ENCODE measurements at regions not wholly inside any gene's neighbourhood (a gene's known extent, or its start where the extent isn't known, plus 50 kb on each side); places are given as distances from the start of the nearest gene placed in this dataset.

DNA sequence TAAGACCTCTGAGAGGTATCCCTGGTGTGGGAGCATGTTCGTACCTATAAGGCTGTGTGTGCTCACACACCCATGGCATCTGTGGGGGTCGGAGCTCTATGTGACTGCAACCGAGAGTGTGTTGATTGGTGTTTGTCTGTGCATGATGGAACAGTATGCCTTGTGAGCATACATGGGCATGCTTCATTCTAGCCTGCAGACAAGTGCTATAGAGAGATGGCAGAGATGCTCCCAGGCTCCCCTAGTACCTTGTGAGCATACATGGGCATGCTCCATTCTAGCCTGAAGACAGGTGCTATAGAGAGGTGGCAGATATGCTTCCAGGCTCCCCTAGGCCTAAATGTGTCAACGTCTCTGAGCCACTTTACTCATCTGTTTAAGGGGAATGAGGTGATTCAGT is 447.5 kb downstream of the INSC start:
- H3K27me3 ChIP-seq (ENCODE audit: insufficient read depth) = no peaks in the 10 kb centered on the region
- H3K4me2 ChIP-seq = no peak overlapping the region
- H3F3A ChIP-seq (replicated peaks; ENCODE audit: low read depth) = no peaks in the 10 kb centered on the region
- peaks cover 30% of the 10 kb centered on the region for H3K4me1 ChIP-seq (ENCODE audit: insufficient read depth)
- no peak overlapping the region for H3K4me3 ChIP-seq
- Mint-ChIP-seq H3K36me3 (ENCODE audit: low read depth) (peaks cover 24% of the 10 kb centered on the region), H3K27me3 (ENCODE audit: insufficient read depth, low read depth, poor library complexity) (no peaks in the 10 kb centered on the region), H3K4me3 (no peak overlapping the region), H3K27ac (no peak overlapping the region), H3K4me1 (peaks cover 39% of the 10 kb centered on the region), H3K9me3 (peaks cover 5% of the 10 kb centered on the region; the same call in 2 of the 3 replicates)
- no peak for ATAC-seq
- no peaks in the 10 kb centered on the region for H3K36me3 ChIP-seq (ENCODE audit: insufficient read depth)
- TF ChIP-seq EZH2 (IDR thresholded peaks at IDR 0.05; ENCODE audit: low read depth, unreplicated experiment) = no peak
- TF ChIP-seq ZNF114 (CRISPR knock-in tag; IDR thresholded peaks at IDR 0.05) = no peak
- TF ChIP-seq, protein P1, sequence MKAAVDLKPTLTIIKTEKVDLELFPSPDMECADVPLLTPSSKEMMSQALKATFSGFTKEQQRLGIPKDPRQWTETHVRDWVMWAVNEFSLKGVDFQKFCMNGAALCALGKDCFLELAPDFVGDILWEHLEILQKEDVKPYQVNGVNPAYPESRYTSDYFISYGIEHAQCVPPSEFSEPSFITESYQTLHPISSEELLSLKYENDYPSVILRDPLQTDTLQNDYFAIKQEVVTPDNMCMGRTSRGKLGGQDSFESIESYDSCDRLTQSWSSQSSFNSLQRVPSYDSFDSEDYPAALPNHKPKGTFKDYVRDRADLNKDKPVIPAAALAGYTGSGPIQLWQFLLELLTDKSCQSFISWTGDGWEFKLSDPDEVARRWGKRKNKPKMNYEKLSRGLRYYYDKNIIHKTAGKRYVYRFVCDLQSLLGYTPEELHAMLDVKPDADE (IDR thresholded peaks at IDR 0.05) = no peak
- TF ChIP-seq NANOG (IDR thresholded peaks at IDR 0.05; ENCODE audit: borderline replicate concordance) = no peak
- TF ChIP-seq POLR2AphosphoS5 (IDR thresholded peaks at IDR 0.05; ENCODE audit: low read depth) = no peak
- TF ChIP-seq, protein P2, sequence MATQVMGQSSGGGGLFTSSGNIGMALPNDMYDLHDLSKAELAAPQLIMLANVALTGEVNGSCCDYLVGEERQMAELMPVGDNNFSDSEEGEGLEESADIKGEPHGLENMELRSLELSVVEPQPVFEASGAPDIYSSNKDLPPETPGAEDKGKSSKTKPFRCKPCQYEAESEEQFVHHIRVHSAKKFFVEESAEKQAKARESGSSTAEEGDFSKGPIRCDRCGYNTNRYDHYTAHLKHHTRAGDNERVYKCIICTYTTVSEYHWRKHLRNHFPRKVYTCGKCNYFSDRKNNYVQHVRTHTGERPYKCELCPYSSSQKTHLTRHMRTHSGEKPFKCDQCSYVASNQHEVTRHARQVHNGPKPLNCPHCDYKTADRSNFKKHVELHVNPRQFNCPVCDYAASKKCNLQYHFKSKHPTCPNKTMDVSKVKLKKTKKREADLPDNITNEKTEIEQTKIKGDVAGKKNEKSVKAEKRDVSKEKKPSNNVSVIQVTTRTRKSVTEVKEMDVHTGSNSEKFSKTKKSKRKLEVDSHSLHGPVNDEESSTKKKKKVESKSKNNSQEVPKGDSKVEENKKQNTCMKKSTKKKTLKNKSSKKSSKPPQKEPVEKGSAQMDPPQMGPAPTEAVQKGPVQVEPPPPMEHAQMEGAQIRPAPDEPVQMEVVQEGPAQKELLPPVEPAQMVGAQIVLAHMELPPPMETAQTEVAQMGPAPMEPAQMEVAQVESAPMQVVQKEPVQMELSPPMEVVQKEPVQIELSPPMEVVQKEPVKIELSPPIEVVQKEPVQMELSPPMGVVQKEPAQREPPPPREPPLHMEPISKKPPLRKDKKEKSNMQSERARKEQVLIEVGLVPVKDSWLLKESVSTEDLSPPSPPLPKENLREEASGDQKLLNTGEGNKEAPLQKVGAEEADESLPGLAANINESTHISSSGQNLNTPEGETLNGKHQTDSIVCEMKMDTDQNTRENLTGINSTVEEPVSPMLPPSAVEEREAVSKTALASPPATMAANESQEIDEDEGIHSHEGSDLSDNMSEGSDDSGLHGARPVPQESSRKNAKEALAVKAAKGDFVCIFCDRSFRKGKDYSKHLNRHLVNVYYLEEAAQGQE (IDR thresholded peaks at IDR 0.05; ENCODE audit: unreplicated experiment) = no peak
- H3K79me2 ChIP-seq (replicated peaks; ENCODE audit: insufficient read depth) = no peaks in the 10 kb centered on the region
- H3K27ac ChIP-seq (ENCODE audit: low read depth) = no peak overlapping the region
- H3K9me2 ChIP-seq (ENCODE audit: insufficient read depth) = peaks cover 13% of the 10 kb centered on the region; the same call in 1 of the 2 replicates
- no peak overlapping the region for H2AFZ ChIP-seq
- no peaks in the 10 kb centered on the region for H4K20me1 ChIP-seq (replicated peaks; ENCODE audit: insufficient read depth)
- DNase-seq (ENCODE audit: low spot score) = no peak

DNA sequence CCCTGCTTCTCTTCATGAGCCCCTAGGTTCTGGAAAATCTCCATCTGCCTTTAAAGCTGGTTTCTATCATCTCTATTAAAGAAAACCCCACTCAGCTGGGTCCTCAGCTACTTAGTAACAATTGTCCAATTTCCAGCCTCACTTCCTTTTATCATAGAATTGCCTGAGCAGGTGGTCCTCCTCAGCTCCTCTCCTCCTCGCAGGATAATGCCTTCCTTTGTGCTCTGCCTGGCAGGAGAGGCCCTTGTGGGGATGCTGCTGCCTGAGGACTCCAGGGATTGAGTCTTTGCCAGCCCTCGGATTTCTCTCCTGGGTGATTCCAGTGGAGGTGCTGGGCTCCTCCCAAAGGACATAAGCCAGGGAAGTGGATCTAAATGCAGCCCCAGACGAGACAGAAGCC is 448.3 kb downstream of the INSC start:
- ATAC-seq (peak; percentile 75), DNase-seq (ENCODE audit: low spot score) (no peak)
- no peak overlapping the region for H2AFZ ChIP-seq
- TF ChIP-seq EZH2 (IDR thresholded peaks at IDR 0.05; ENCODE audit: low read depth, unreplicated experiment) (no peak), EZH2phosphoT487 (IDR thresholded peaks at IDR 0.05; ENCODE audit: unreplicated experiment) (no peak), JUNB (IDR thresholded peaks at IDR 0.05; ENCODE audit: unreplicated experiment) (no peak)
- TF ChIP-seq, protein P1 (IDR thresholded peaks at IDR 0.05) = no peak
- TF ChIP-seq, protein P3, sequence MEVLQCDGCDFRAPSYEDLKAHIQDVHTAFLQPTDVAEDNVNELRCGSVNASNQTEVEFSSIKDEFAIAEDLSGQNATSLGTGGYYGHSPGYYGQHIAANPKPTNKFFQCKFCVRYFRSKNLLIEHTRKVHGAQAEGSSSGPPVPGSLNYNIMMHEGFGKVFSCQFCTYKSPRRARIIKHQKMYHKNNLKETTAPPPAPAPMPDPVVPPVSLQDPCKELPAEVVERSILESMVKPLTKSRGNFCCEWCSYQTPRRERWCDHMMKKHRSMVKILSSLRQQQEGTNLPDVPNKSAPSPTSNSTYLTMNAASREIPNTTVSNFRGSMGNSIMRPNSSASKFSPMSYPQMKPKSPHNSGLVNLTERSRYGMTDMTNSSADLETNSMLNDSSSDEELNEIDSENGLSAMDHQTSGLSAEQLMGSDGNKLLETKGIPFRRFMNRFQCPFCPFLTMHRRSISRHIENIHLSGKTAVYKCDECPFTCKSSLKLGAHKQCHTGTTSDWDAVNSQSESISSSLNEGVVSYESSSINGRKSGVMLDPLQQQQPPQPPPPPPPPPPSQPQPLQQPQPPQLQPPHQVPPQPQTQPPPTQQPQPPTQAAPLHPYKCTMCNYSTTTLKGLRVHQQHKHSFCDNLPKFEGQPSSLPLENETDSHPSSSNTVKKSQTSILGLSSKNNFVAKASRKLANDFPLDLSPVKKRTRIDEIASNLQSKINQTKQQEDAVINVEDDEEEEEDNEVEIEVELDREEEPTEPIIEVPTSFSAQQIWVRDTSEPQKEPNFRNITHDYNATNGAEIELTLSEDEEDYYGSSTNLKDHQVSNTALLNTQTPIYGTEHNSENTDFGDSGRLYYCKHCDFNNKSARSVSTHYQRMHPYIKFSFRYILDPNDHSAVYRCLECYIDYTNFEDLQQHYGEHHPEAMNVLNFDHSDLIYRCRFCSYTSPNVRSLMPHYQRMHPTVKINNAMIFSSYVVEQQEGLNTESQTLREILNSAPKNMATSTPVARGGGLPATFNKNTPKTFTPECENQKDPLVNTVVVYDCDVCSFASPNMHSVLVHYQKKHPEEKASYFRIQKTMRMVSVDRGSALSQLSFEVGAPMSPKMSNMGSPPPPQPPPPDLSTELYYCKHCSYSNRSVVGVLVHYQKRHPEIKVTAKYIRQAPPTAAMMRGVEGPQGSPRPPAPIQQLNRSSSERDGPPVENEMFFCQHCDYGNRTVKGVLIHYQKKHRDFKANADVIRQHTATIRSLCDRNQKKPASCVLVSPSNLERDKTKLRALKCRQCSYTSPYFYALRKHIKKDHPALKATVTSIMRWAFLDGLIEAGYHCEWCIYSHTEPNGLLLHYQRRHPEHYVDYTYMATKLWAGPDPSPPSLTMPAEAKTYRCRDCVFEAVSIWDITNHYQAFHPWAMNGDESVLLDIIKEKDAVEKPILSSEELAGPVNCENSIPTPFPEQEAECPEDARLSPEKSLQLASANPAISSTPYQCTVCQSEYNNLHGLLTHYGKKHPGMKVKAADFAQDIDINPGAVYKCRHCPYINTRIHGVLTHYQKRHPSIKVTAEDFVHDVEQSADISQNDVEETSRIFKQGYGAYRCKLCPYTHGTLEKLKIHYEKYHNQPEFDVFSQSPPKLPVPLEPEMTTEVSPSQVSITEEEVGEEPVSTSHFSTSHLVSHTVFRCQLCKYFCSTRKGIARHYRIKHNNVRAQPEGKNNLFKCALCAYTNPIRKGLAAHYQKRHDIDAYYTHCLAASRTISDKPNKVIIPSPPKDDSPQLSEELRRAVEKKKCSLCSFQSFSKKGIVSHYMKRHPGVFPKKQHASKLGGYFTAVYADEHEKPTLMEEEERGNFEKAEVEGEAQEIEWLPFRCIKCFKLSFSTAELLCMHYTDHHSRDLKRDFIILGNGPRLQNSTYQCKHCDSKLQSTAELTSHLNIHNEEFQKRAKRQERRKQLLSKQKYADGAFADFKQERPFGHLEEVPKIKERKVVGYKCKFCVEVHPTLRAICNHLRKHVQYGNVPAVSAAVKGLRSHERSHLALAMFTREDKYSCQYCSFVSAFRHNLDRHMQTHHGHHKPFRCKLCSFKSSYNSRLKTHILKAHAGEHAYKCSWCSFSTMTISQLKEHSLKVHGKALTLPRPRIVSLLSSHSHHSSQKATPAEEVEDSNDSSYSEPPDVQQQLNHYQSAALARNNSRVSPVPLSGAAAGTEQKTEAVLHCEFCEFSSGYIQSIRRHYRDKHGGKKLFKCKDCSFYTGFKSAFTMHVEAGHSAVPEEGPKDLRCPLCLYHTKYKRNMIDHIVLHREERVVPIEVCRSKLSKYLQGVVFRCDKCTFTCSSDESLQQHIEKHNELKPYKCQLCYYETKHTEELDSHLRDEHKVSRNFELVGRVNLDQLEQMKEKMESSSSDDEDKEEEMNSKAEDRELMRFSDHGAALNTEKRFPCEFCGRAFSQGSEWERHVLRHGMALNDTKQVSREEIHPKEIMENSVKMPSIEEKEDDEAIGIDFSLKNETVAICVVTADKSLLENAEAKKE (CRISPR knock-in tag; IDR thresholded peaks at IDR 0.05) = no peak
- H3K4me2 ChIP-seq = no peak overlapping the region
- H3K9me2 ChIP-seq (ENCODE audit: insufficient read depth) = peaks cover 9% of the 10 kb centered on the region; the same call in 1 of the 2 replicates
- Mint-ChIP-seq H3K36me3 (ENCODE audit: low read depth) (peaks cover 25% of the 10 kb centered on the region), H3K27me3 (ENCODE audit: insufficient read depth, low read depth, poor library complexity) (peaks cover 3% of the 10 kb centered on the region), H3K4me3 (no peak overlapping the region), H3K4me1 (peaks cover 33% of the 10 kb centered on the region), H3K27ac (no peak overlapping the region), H3K9me3 (peaks cover 5% of the 10 kb centered on the region; the same call in 2 of the 3 replicates)
- H3K27me3 ChIP-seq (ENCODE audit: insufficient read depth) = no peaks in the 10 kb centered on the region
- H4K20me1 ChIP-seq (replicated peaks; ENCODE audit: insufficient read depth) = no peaks in the 10 kb centered on the region
- H3K4me1 ChIP-seq (ENCODE audit: insufficient read depth) = peaks cover 22% of the 10 kb centered on the region
- H3K4me3 ChIP-seq = no peak overlapping the region
- H3K79me2 ChIP-seq (replicated peaks; ENCODE audit: insufficient read depth) = no peaks in the 10 kb centered on the region
- H3K27ac ChIP-seq (ENCODE audit: low read depth) = no peak overlapping the region
- no peaks in the 10 kb centered on the region for H3F3A ChIP-seq (replicated peaks; ENCODE audit: low read depth)
- H3K36me3 ChIP-seq (ENCODE audit: insufficient read depth) = no peaks in the 10 kb centered on the region
